HEK293 (cell line): ENCODE measurements at regions not wholly inside any gene's neighbourhood (a gene's known extent, or its start where the extent isn't known, plus 50 kb on each side); places are given as distances from the start of the nearest gene placed in this dataset.

Experiments
- CTCF ChIA-PET: fragments of 350-600 bp; formaldehyde crosslinking; extraction: SDS; loops from one replicate; lab custom pipeline; 2021; ENCODE audit warnings: antibody characterized with exemption; lab: Yijun Ruan, JAX
- POLR2A ChIA-PET: fragments of 300-600 bp; formaldehyde crosslinking; extraction: SDS; loops from one replicate; lab custom pipeline; 2020; ENCODE audit warnings: antibody characterized with exemption, inconsistent platforms; lab: Yijun Ruan, JAX
- H3K27ac ChIP-seq: fragments of 200-500 bp; sonication (Bioruptor generic); 2 replicates; pipeline ENCODE4 v1.5.1; 2014; ENCODE audit warnings: low read depth, low read length, control low read depth, inconsistent platforms; ENCODE audit errors: extremely low read depth
- H3K36me3 ChIP-seq, 2 experiments: fragments of 200-500 bp in 1 of 2; sonication (Bioruptor generic) in 1 of 2; 1 replicate in 1 of 2; 2 replicates in 1 of 2; pipeline ENCODE4 v1.5.1; 2014 to 2017; ENCODE audit warnings: inconsistent platforms in 2 of 2, low read length in 2 of 2; ENCODE audit not compliant: control insufficient read depth in 2 of 2, insufficient read depth in 1 of 2
- H3K4me1 ChIP-seq: fragments of 200-500 bp; sonication (Bioruptor generic); 2 replicates; pipeline ENCODE4 v1.5.1; 2014; ENCODE audit warnings: mild to moderate bottlenecking, low read length, inconsistent platforms; ENCODE audit not compliant: control insufficient read depth, insufficient read depth
- H3K4me3 ChIP-seq: 2 replicates; pipeline ENCODE4 v1.5.1; 2011; ENCODE audit warnings: low read depth, mild to moderate bottlenecking, control low read depth, low read length, moderate library complexity
- H3K9me3 ChIP-seq: fragments of 200-500 bp; sonication (Bioruptor generic); 2 replicates; pipeline ENCODE4 v1.5.1; 2014; ENCODE audit warnings: low read depth, low read length, inconsistent platforms; ENCODE audit not compliant: control insufficient read depth, insufficient read depth
- KLF16 ChIP-seq: fragments of 450-650 bp; formaldehyde crosslinking; IDR thresholded peaks from 2 replicates; pipeline ENCODE4 v1.5.1; 2017; ENCODE audit warnings: missing biosample characterization, missing genetic modification characterization
- MYNN ChIP-seq: fragments of 450-650 bp; formaldehyde crosslinking; IDR thresholded peaks from 2 replicates; pipeline ENCODE4 v1.5.1; 2016; ENCODE audit warnings: missing biosample characterization, missing genetic modification characterization, borderline replicate concordance
- REPIN1 ChIP-seq: fragments of 450-650 bp; formaldehyde crosslinking; IDR thresholded peaks from 2 replicates; pipeline ENCODE4 v1.5.1; 2017; ENCODE audit warnings: missing biosample characterization, missing genetic modification characterization, low read depth
- ZNF175 ChIP-seq: fragments of 450-650 bp; formaldehyde crosslinking; IDR thresholded peaks from 2 replicates; pipeline ENCODE4 v1.5.1; 2016; ENCODE audit warnings: missing biosample characterization, missing genetic modification characterization
- ZNF23 ChIP-seq: fragments of 450-650 bp; formaldehyde crosslinking; IDR thresholded peaks from 2 replicates; pipeline ENCODE4 v1.5.1; 2016; ENCODE audit warnings: missing biosample characterization, missing genetic modification characterization, borderline replicate concordance
- ZNF416 ChIP-seq: fragments of 450-650 bp; formaldehyde crosslinking; IDR thresholded peaks from 2 replicates; pipeline ENCODE4 v1.5.1; 2016; ENCODE audit warnings: missing biosample characterization, missing genetic modification characterization
- ZNF426 ChIP-seq: fragments of 450-650 bp; formaldehyde crosslinking; IDR thresholded peaks from 2 replicates; pipeline ENCODE4 v1.5.1; 2017; ENCODE audit warnings: missing biosample characterization, missing genetic modification characterization, mild to moderate bottlenecking, inconsistent platforms, moderate library complexity
- ZNF521 ChIP-seq: fragments of 450-650 bp; formaldehyde crosslinking; IDR thresholded peaks from 2 replicates; pipeline ENCODE4 v1.5.1; 2017; ENCODE audit warnings: missing biosample characterization, mild to moderate bottlenecking, missing genetic modification characterization
- ZNF571 ChIP-seq: fragments of 450-650 bp; formaldehyde crosslinking; IDR thresholded peaks from 2 replicates; pipeline ENCODE4 v1.5.0; 2017; ENCODE audit warnings: missing biosample characterization, missing genetic modification characterization
- ZNF623 ChIP-seq: fragments of 450-650 bp; formaldehyde crosslinking; IDR thresholded peaks from 2 replicates; pipeline ENCODE4 v1.5.1; 2016; ENCODE audit warnings: missing biosample characterization, missing genetic modification characterization
- ZSCAN30 ChIP-seq: fragments of 450-650 bp; IDR thresholded peaks from 2 replicates; pipeline ENCODE4 v1.5.1; 2018; ENCODE audit warnings: missing biosample characterization, mild to moderate bottlenecking, missing genetic modification characterization, moderate library complexity
- TF ChIP-seq, protein P1 (sequence below): fragments of 450-650 bp; formaldehyde crosslinking; IDR thresholded peaks from 2 replicates; pipeline ENCODE4 v1.5.1; 2016; ENCODE audit warnings: missing biosample characterization, missing genetic modification characterization
- TF ChIP-seq, protein P2 (sequence below): fragments of 450-650 bp; formaldehyde crosslinking; IDR thresholded peaks from 2 replicates; pipeline ENCODE4 v1.5.1; 2016; ENCODE audit warnings: missing biosample characterization, missing genetic modification characterization
- TF ChIP-seq, protein P3 (sequence below): fragments of 450-650 bp; formaldehyde crosslinking; IDR thresholded peaks from 2 replicates; pipeline ENCODE4 v1.5.1; 2017; ENCODE audit warnings: missing biosample characterization, missing genetic modification characterization
- TF ChIP-seq, protein P4 (sequence below): sonication (generic); formaldehyde crosslinking; IDR thresholded peaks from 2 replicates; pipeline ENCODE4 v1.8.1; 2022; ENCODE audit warnings: mild to moderate bottlenecking, moderate library complexity, missing genetic modification reagents
- TF ChIP-seq, protein P5 (sequence below): fragments of 450-650 bp; IDR thresholded peaks from 2 replicates; pipeline ENCODE4 v1.5.1; 2018; ENCODE audit warnings: missing biosample characterization, missing genetic modification characterization
- TF ChIP-seq, protein P6 (sequence below): fragments of 450-650 bp; formaldehyde crosslinking; IDR thresholded peaks from 2 replicates; pipeline ENCODE4 v1.5.1; 2016; ENCODE audit warnings: missing biosample characterization, missing genetic modification characterization
- TF ChIP-seq, protein P7 (sequence below): fragments of 450-650 bp; formaldehyde crosslinking; conservative IDR thresholded peaks from 2 replicates; pipeline ENCODE4 v1.5.1; 2016; ENCODE audit warnings: low read depth, missing biosample characterization, missing genetic modification characterization

DNA sequence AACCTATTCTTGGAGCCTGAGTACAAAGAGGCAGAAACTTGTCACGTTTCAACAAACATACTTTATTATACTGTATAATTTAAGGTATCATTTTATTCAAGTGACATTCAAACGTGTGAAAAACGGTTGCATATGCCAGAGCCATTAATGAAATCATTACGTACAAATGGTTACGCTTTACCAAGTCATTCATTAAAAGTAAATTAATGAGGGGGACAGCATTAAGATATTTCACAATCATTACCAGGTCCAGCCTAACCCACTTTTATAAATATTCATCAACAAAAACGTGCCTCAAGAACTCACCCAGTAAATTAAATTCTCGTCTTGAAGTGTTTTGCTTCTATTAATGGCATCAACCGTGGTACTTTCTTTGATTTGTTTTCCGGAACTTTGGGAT, 253.0 kb downstream of the RPS24 start:
- no peak overlapping the region for H3K4me3 ChIP-seq
- H3K27ac ChIP-seq: no peak overlapping the region
- TF ChIP-seq ZNF23: no peak
- TF ChIP-seq, protein P1, sequence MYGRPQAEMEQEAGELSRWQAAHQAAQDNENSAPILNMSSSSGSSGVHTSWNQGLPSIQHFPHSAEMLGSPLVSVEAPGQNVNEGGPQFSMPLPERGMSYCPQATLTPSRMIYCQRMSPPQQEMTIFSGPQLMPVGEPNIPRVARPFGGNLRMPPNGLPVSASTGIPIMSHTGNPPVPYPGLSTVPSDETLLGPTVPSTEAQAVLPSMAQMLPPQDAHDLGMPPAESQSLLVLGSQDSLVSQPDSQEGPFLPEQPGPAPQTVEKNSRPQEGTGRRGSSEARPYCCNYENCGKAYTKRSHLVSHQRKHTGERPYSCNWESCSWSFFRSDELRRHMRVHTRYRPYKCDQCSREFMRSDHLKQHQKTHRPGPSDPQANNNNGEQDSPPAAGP (tag by site-specific recombination): no peak
- TF ChIP-seq, protein P2, sequence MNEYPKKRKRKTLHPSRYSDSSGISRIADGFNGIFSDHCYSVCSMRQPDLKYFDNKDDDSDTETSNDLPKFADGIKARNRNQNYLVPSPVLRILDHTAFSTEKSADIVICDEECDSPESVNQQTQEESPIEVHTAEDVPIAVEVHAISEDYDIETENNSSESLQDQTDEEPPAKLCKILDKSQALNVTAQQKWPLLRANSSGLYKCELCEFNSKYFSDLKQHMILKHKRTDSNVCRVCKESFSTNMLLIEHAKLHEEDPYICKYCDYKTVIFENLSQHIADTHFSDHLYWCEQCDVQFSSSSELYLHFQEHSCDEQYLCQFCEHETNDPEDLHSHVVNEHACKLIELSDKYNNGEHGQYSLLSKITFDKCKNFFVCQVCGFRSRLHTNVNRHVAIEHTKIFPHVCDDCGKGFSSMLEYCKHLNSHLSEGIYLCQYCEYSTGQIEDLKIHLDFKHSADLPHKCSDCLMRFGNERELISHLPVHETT (tag by site-specific recombination): no peak
- no peak for TF ChIP-seq MYNN (tag by site-specific recombination)
- no peak for TF ChIP-seq KLF16 (tag by site-specific recombination)
- TF ChIP-seq, protein P3, sequence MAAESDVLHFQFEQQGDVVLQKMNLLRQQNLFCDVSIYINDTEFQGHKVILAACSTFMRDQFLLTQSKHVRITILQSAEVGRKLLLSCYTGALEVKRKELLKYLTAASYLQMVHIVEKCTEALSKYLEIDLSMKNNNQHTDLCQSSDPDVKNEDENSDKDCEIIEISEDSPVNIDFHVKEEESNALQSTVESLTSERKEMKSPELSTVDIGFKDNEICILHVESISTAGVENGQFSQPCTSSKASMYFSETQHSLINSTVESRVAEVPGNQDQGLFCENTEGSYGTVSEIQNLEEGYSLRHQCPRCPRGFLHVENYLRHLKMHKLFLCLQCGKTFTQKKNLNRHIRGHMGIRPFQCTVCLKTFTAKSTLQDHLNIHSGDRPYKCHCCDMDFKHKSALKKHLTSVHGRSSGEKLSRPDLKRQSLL (tag by site-specific recombination): no peak
- TF ChIP-seq ZNF426 (tag by site-specific recombination): no peak
- no peak for TF ChIP-seq ZNF521 (tag by site-specific recombination)
- TF ChIP-seq ZNF416: no peak
- TF ChIP-seq ZNF571 (tag by site-specific recombination): no peak
- TF ChIP-seq, protein P4, sequence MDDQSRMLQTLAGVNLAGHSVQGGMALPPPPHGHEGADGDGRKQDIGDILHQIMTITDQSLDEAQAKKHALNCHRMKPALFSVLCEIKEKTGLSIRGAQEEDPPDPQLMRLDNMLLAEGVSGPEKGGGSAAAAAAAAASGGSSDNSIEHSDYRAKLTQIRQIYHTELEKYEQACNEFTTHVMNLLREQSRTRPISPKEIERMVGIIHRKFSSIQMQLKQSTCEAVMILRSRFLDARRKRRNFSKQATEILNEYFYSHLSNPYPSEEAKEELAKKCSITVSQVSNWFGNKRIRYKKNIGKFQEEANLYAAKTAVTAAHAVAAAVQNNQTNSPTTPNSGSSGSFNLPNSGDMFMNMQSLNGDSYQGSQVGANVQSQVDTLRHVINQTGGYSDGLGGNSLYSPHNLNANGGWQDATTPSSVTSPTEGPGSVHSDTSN (CRISPR knock-in tag): no peak
- no peak for TF ChIP-seq ZNF175 (tag by site-specific recombination)
- no peak for TF ChIP-seq REPIN1 (tag by site-specific recombination)
- TF ChIP-seq ZSCAN30 (tag by site-specific recombination): no peak
- TF ChIP-seq, protein P5, sequence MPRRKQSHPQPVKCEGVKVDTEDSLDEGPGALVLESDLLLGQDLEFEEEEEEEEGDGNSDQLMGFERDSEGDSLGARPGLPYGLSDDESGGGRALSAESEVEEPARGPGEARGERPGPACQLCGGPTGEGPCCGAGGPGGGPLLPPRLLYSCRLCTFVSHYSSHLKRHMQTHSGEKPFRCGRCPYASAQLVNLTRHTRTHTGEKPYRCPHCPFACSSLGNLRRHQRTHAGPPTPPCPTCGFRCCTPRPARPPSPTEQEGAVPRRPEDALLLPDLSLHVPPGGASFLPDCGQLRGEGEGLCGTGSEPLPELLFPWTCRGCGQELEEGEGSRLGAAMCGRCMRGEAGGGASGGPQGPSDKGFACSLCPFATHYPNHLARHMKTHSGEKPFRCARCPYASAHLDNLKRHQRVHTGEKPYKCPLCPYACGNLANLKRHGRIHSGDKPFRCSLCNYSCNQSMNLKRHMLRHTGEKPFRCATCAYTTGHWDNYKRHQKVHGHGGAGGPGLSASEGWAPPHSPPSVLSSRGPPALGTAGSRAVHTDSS (tag by site-specific recombination): no peak
- TF ChIP-seq, protein P6, sequence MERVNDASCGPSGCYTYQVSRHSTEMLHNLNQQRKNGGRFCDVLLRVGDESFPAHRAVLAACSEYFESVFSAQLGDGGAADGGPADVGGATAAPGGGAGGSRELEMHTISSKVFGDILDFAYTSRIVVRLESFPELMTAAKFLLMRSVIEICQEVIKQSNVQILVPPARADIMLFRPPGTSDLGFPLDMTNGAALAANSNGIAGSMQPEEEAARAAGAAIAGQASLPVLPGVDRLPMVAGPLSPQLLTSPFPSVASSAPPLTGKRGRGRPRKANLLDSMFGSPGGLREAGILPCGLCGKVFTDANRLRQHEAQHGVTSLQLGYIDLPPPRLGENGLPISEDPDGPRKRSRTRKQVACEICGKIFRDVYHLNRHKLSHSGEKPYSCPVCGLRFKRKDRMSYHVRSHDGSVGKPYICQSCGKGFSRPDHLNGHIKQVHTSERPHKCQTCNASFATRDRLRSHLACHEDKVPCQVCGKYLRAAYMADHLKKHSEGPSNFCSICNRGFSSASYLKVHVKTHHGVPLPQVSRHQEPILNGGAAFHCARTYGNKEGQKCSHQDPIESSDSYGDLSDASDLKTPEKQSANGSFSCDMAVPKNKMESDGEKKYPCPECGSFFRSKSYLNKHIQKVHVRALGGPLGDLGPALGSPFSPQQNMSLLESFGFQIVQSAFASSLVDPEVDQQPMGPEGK (tag by site-specific recombination): no peak
- TF ChIP-seq ZNF623 (tag by site-specific recombination): no peak
- TF ChIP-seq, protein P7, sequence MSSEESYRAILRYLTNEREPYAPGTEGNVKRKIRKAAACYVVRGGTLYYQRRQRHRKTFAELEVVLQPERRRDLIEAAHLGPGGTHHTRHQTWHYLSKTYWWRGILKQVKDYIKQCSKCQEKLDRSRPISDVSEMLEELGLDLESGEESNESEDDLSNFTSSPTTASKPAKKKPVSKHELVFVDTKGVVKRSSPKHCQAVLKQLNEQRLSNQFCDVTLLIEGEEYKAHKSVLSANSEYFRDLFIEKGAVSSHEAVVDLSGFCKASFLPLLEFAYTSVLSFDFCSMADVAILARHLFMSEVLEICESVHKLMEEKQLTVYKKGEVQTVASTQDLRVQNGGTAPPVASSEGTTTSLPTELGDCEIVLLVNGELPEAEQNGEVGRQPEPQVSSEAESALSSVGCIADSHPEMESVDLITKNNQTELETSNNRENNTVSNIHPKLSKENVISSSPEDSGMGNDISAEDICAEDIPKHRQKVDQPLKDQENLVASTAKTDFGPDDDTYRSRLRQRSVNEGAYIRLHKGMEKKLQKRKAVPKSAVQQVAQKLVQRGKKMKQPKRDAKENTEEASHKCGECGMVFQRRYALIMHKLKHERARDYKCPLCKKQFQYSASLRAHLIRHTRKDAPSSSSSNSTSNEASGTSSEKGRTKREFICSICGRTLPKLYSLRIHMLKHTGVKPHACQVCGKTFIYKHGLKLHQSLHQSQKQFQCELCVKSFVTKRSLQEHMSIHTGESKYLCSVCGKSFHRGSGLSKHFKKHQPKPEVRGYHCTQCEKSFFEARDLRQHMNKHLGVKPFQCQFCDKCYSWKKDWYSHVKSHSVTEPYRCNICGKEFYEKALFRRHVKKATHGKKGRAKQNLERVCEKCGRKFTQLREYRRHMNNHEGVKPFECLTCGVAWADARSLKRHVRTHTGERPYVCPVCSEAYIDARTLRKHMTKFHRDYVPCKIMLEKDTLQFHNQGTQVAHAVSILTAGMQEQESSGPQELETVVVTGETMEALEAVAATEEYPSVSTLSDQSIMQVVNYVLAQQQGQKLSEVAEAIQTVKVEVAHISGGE (tag by site-specific recombination): no peak
- TF ChIP-seq, all 188 proteins: peak for 0
- ChIA-PET POLR2A (no interaction called here), CTCF (no interaction called here)
- no peaks in the 10 kb centered on the region for H3K4me1 ChIP-seq
- no peaks in the 10 kb centered on the region for H3K9me3 ChIP-seq
- no peaks in the 10 kb centered on the region for H3K36me3 ChIP-seq
